ENCODE measurements at regions not wholly inside any gene's neighbourhood (a gene's known extent, or its start where the extent isn't known, plus 50 kb on each side); places are given as distances from the start of the nearest gene placed in this dataset.

GRCh38 chr1:115139381-115139780 lies 50.1 kb upstream of the TSPAN2 start:
- no peak for DNase-seq
